Left lung (tissue), 4 donors: ENCODE measurements at regions not wholly inside any gene's neighbourhood (a gene's known extent, or its start where the extent isn't known, plus 50 kb on each side); places are given as distances from the start of the nearest gene placed in this dataset.

ENCODE experiments used
- ATAC-seq: fragments of 200-7000 bp; cut with Tn5 transposase; one replicate; pipeline ENCODE4 v1.9.1; 2020; ENCODE audit warnings: moderate library complexity
- DNase-seq, 4 donors: peaks; one replicate each; pipeline ENCODE4 v3.0.0-alpha.2; 2013 to 2020
- H3K27ac ChIP-seq, 2 donors: fragments of 200-600 bp; sonication (generic) in 1 of 2; one replicate each; pipeline versions ENCODE4 v1.5.0 to v1.8.0; 2020 to 2021
- H3K27me3 ChIP-seq, 2 donors: fragments of 200-600 bp; sonication (generic) in 1 of 2; one replicate each; pipeline versions ENCODE4 v1.5.0 to v1.8.0; 2020 to 2021
- H3K36me3 ChIP-seq, 2 donors: fragments of 200-600 bp; sonication (generic) in 1 of 2; one replicate each; pipeline versions ENCODE4 v1.5.0 to v1.8.0; 2020 to 2021
- H3K4me1 ChIP-seq, 2 donors: fragments of 200-600 bp; one replicate each; pipeline ENCODE4 v1.8.0; 2021
- H3K4me3 ChIP-seq, 2 donors: fragments of 200-600 bp; sonication (generic) in 1 of 2; one replicate each; pipeline versions ENCODE4 v1.5.0 to v1.8.0; 2020 to 2021; ENCODE audit warnings: mild to moderate bottlenecking in 1 of 2
- H3K9me3 ChIP-seq, 2 donors: fragments of 200-600 bp; sonication (generic) in 1 of 2; one replicate each; pipeline versions ENCODE4 v1.5.0 to v1.8.0; 2020 to 2021
- intact Hi-C, 2 donors: fragments of 100-400 bp; cut with DNase I; formaldehyde crosslinking; loops; one replicate each; pipeline versions ENCODE4 v1.11.2 to v1.14.2; 2022
- TF ChIP-seq, protein P1 (sequence below), 2 donors: fragments of 200-600 bp; sonication (generic) in 1 of 2; IDR thresholded peaks; one replicate each; pipeline versions ENCODE4 v1.5.0 to v1.8.0; 2021; ENCODE audit warnings: antibody characterized with exemption in 2 of 2
- donor health status: DM: no; HTN: yes; CAD: no.
- donor health status: DM: no; HTN: no; CAD: no.

DNA sequence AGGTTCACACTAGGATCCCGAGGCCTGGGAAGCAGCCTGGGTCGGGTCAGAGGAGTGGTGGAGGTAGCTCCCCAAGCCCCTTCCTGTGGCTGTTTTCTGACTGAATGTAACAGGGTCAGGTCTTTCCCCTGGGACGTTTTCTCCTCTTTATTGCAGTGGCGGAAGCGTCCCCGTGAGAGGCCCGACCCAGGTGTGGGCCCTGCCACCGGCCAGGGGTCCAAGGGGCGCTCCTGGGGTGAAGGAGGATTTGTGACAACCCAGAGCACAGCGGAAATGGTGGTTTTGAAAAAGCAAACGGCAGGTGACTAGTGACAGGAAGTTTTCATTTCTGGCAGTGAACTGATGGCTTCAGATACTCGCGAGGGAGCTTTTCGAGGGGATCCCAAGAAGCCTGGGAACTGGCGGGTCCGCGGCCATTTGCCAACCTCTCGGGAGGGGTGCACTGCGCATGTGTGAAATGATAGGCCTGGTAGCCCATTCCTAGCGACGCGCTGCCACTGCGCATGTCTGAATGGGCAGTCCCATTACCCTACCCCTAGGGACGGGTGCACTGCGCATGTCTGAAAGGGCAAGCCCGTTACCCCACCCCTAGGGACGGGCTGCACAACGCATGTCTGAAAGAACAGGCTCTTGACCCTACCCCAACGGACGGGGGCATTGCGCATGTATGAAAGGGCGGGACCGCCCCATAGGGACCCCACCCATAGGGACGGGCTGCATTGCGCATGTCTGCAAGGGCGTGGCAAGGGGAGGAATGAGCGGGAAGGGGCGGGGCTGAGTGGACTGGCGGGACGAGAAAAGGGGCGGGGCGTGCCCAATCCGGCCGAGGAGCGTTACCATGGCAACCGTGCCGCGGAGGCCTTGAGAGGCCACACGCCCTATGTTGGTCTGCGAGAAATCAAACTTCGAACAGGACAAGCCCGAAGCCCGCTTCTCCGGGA, 1747.9 kb downstream of the TP53TG3F start:
- no peaks in the 10 kb centered on the region for H3K4me1 ChIP-seq
- H3K27ac ChIP-seq: no peak overlapping the region
- DNase-seq: peak in 1 of 4 donors; percentile 61
- no peaks in the 10 kb centered on the region for H3K36me3 ChIP-seq
- intact Hi-C loops: no loop called here
- H3K4me3 ChIP-seq: no peak overlapping the region
- no peak for ATAC-seq
- TF ChIP-seq, protein P1, sequence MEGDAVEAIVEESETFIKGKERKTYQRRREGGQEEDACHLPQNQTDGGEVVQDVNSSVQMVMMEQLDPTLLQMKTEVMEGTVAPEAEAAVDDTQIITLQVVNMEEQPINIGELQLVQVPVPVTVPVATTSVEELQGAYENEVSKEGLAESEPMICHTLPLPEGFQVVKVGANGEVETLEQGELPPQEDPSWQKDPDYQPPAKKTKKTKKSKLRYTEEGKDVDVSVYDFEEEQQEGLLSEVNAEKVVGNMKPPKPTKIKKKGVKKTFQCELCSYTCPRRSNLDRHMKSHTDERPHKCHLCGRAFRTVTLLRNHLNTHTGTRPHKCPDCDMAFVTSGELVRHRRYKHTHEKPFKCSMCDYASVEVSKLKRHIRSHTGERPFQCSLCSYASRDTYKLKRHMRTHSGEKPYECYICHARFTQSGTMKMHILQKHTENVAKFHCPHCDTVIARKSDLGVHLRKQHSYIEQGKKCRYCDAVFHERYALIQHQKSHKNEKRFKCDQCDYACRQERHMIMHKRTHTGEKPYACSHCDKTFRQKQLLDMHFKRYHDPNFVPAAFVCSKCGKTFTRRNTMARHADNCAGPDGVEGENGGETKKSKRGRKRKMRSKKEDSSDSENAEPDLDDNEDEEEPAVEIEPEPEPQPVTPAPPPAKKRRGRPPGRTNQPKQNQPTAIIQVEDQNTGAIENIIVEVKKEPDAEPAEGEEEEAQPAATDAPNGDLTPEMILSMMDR (IDR thresholded peaks at IDR 0.05): no peak
- H3K9me3 ChIP-seq: peaks cover 0 to 25% of the 10 kb centered on the region in 2 donors
- H3K27me3 ChIP-seq: no peaks in the 10 kb centered on the region

DNA sequence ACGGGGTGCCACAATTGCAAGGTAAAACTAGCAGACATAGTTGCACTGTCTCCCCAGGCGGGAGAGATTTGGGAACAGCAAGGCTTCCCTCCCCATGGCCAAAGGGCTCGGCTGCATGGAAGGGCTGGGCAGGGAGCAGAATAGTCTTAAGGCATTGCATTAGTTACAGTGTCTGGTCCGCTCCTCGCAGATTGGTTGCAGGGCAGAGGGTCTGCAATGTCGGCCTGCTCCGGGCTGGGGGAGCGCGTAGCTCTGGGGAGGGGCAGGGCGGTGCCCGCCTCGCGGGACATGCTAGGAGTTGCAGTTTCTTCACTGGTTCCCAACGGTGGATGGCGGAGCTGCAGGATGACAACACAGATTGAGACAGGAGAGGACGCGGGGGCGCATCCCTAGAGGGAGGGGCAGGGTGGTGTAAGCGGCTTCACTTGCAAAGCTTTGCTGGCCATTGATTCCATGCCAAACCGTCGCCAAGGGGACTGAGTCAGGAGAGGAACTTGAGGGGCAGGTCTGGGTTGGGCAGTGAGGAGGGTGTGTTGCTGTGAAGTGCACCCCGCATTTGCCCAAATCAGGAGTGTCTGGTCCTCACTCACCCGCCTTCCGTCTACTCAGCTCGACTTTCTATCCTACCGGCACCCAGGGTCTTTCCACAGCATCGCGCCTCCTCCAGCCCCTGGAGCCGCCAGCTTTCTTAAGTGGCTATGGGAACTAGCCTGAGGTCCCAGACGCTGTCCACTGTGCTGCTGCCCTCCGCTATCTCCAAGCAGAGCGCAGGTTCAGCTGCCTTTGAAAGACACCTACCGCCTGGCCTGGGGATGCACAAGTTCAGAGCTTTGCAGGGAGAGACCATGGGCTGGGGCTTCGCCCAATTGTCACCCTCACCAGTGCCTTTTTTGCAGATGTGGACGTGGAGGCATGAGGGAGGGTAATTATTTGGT, 1748.9 kb downstream of the TP53TG3F start:
- ATAC-seq (no peak), DNase-seq (peak in 1 of 4 donors; percentile 63)
- Histone ChIP-seq H3K9me3 (peaks cover 0 to 25% of the 10 kb centered on the region in 2 donors), H3K27ac (no peak overlapping the region), H3K4me3 (no peak overlapping the region), H3K36me3 (no peaks in the 10 kb centered on the region), H3K4me1 (no peaks in the 10 kb centered on the region), H3K27me3 (no peaks in the 10 kb centered on the region)
- TF ChIP-seq, protein P1 (IDR thresholded peaks at IDR 0.05): no peak
- intact Hi-C loops: no loop called here

DNA sequence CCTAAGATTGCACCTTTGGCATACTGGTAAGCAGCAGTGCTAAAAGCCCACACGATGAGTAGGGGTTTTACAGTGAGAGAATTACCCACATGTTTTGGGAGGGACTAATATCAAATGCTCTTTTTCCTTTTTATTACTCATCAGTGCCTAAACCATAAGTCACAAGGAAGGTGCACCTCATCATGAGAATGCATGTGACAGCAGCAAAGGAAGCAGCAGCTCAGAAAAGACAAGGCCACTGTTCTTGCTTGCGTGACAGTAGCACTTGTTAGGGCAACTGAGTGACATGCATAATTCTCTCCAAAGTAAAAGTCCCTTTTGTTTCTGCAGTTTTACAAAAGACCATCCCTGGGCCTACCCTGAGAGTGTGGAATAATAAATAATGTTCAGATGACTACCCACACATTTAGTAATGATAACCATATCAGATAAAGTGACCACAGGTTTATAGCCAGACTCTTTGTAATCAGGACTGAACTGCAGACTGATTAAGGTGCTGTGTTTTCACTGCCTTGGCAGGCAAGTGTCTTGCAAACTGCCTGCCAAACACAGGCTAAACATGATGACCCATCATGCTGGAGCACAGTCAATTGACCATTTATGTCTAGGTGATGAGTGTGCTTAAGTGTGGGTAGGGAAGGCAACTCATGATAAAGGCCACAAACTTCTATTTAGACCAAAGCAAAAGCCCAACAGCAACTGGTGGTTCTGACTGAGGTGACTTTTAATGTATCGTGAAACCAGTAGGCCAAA, 1751.4 kb downstream of the TP53TG3F start:
- TF ChIP-seq, protein P1 (IDR thresholded peaks at IDR 0.05): no peak
- H3K27me3 ChIP-seq: no peaks in the 10 kb centered on the region
- ATAC-seq: no peak
- DNase-seq: no peak
- H3K4me1 ChIP-seq: no peaks in the 10 kb centered on the region
- no peak overlapping the region for H3K4me3 ChIP-seq
- intact Hi-C loops: no loop called here
- H3K9me3 ChIP-seq: peaks cover 0 to 38% of the 10 kb centered on the region in 2 donors
- no peak overlapping the region for H3K27ac ChIP-seq
- no peaks in the 10 kb centered on the region for H3K36me3 ChIP-seq

DNA sequence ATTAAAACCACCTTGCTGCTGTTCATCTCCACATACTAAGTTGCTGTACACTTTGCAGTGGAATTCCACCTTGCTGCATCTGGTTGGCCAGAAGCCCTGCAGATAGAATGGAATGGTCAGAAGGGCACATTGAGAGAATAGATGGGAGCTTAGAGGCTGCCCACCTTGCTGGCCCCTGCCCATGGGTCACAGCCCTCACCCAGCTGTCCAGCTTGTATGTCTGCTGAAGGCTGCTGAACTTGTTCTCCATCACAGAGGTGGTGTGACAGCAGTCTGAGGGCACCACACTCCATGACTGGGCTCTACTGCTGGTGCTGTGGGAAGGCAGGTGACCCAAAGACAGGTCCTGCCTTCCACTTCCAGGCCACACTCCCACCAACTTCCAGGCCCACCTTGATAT, 1755.4 kb downstream of the TP53TG3F start:
- intact Hi-C loops: no loop called here
- Histone ChIP-seq H3K4me3 (no peak overlapping the region), H3K36me3 (no peaks in the 10 kb centered on the region), H3K27ac (no peak overlapping the region), H3K4me1 (no peaks in the 10 kb centered on the region), H3K9me3 (peaks cover 0 to 32% of the 10 kb centered on the region in 2 donors), H3K27me3 (no peaks in the 10 kb centered on the region)
- TF ChIP-seq, protein P1 (IDR thresholded peaks at IDR 0.05): no peak
- ATAC-seq (no peak), DNase-seq (no peak)
